K562 (cell line): ENCODE measurements at regions not wholly inside any gene's neighbourhood (a gene's known extent, or its start where the extent isn't known, plus 50 kb on each side); places are given as distances from the start of the nearest gene placed in this dataset.

Experiments
- ATAC-seq: fragments of 200-7000 bp; cut with Tn5 transposase; 3 replicates; pipeline ENCODE4 v1.9.1; 2020; ENCODE audit warnings: moderate library complexity
- BruUV-seq: library from RNA; stranded (reverse); fragments of 400-500 nt; replicated peaks from 2 replicates; lab custom pipeline; 2021; lab: Mats Ljungman, UMichigan
- CTCF ChIA-PET: fragments of 300-600 bp; formaldehyde crosslinking; extraction: SDS; loops from one replicate; lab custom pipeline; 2021; ENCODE audit warnings: low intra/inter-chr PET ratio; lab: Yijun Ruan, JAX
- POLR2A ChIA-PET: fragments of 300-600, 350-650 bp; sonication (Branson Sonifier 250); formaldehyde crosslinking; extraction: SDS; loops from one replicate; lab custom pipeline; 2021; ENCODE audit warnings: antibody characterized with exemption, inconsistent platforms; lab: Yijun Ruan, JAX
- DNase-seq, 4 experiments: peaks; one replicate each; pipeline versions ENCODE4 v3.0.0 to v3.0.0-alpha.2; 2011 to 2018; ENCODE audit warnings: low spot score in 3 of 4, mixed read lengths in 3 of 4; ENCODE audit errors: extremely low read depth in 1 of 4
- FAIRE-seq: peaks from 2 replicates; lab custom pipeline; 2011; peaks lifted over from hg19 to GRCh38; lab: Jason Lieb, UNC
- H2AFZ ChIP-seq: 2 replicates; pipeline ENCODE4 v1.6.0; 2011; ENCODE audit warnings: low read depth, low read length, control low read depth, inconsistent platforms
- H3K27ac ChIP-seq: fragments of 200-600 bp; 3 replicates; pipeline ENCODE4 v1.8.0; 2011; ENCODE audit warnings: low read depth, mild to moderate bottlenecking, control low read depth, inconsistent platforms, low read length, moderate library complexity, mixed read lengths; ENCODE audit errors: extremely low read depth
- H3K27me3 ChIP-seq, 2 experiments: fragments of 300-600 bp in 1 of 2; 2 replicates in 1 of 2; 3 replicates in 1 of 2; pipeline versions ENCODE4 v1.6.0 to v1.8.0; 2011; ENCODE audit warnings: inconsistent platforms in 2 of 2, low read length in 2 of 2, mild to moderate bottlenecking in 1 of 2, mixed read lengths in 1 of 2, moderate library complexity in 1 of 2; ENCODE audit not compliant: control insufficient read depth in 2 of 2, insufficient read depth in 2 of 2
- H3K36me3 ChIP-seq: fragments of 300-600 bp; 3 replicates; pipeline ENCODE4 v1.8.0; 2011; ENCODE audit warnings: mild to moderate bottlenecking, low read length, inconsistent platforms; ENCODE audit not compliant: control insufficient read depth, insufficient read depth
- H3K4me1 ChIP-seq, 2 experiments: fragments of 200-600 bp in 1 of 2; replicated peaks in 1 of 2; 2 replicates in 1 of 2; 3 replicates in 1 of 2; pipeline versions ENCODE4 v1.5.1 to v1.8.0; 2011; ENCODE audit warnings: inconsistent platforms in 2 of 2, low read length in 2 of 2, mild to moderate bottlenecking in 1 of 2, mixed read lengths in 1 of 2, moderate library complexity in 1 of 2; ENCODE audit not compliant: control insufficient read depth in 2 of 2, insufficient read depth in 2 of 2
- H3K4me2 ChIP-seq: 2 replicates; pipeline ENCODE4 v1.6.1; 2011; ENCODE audit warnings: low read length, control low read depth, inconsistent platforms, mixed read lengths; ENCODE audit not compliant: insufficient read depth
- H3K4me3 ChIP-seq: fragments of 200-600 bp; sonication (generic), shearing (Covaris generic); 2 replicates; pipeline ENCODE4 v1.5.1; 2016; ENCODE audit warnings: control low read depth, inconsistent platforms
- H3K79me2 ChIP-seq: fragments of 200-600 bp; 3 replicates; pipeline ENCODE4 v1.8.0; 2011; ENCODE audit warnings: low read length, inconsistent platforms; ENCODE audit not compliant: control insufficient read depth, insufficient read depth
- H3K9ac ChIP-seq, 2 experiments: 2 replicates each; pipeline versions ENCODE4 v1.6.0 to v1.6.1; 2011; ENCODE audit warnings: low read depth in 2 of 2, low read length in 2 of 2, control low read depth in 1 of 2, inconsistent platforms in 1 of 2, mild to moderate bottlenecking in 1 of 2, mixed read lengths in 1 of 2; ENCODE audit not compliant: insufficient read depth in 1 of 2
- H3K9me1 ChIP-seq: one replicate; pipeline ENCODE4 v1.6.0; 2011; ENCODE audit warnings: inconsistent platforms, mild to moderate bottlenecking, low read length, moderate library complexity; ENCODE audit not compliant: control insufficient read depth, insufficient read depth
- H3K9me3 ChIP-seq: replicated peaks from 2 replicates; pipeline ENCODE4 v1.5.1; 2011; ENCODE audit warnings: low read depth, low read length, inconsistent platforms; ENCODE audit not compliant: control insufficient read depth, insufficient read depth
- H4K20me1 ChIP-seq: replicated peaks from 2 replicates; pipeline ENCODE4 v1.6.1; 2011; ENCODE audit warnings: low read length, inconsistent platforms, mixed read lengths; ENCODE audit not compliant: control insufficient read depth, insufficient read depth
- BHLHE40 ChIP-seq: IDR thresholded peaks from 2 replicates; pipeline ENCODE4 v1.6.1; 2011; ENCODE audit warnings: low read length, improper control_type of control experiment
- CXXC5 ChIP-seq: fragments of 250-450 bp; sonication (Bioruptor Pico); IDR thresholded peaks from 2 replicates; pipeline ENCODE4 v1.8.0; 2022; ENCODE audit warnings: inconsistent platforms, mild to moderate bottlenecking, moderate library complexity
- FOXA3 ChIP-seq, 2 experiments: fragments of 450-650 bp in 1 of 2; sonication (generic) in 1 of 2; formaldehyde crosslinking; IDR thresholded peaks in 1 of 2; conservative IDR thresholded peaks in 1 of 2; 2 replicates each; pipeline versions ENCODE4 v1.4.0 to v1.8.0; 2020 to 2022; ENCODE audit warnings: mild to moderate bottlenecking in 2 of 2, missing genetic modification reagents in 1 of 2
- GTF2B ChIP-seq: IDR thresholded peaks from 2 replicates; pipeline ENCODE4 v1.6.1; 2011; ENCODE audit not compliant: insufficient read length; ENCODE audit errors: extremely low read depth
- HOXB6 ChIP-seq: fragments of 250-450 bp; sonication (Bioruptor Pico); IDR thresholded peaks from 2 replicates; pipeline ENCODE4 v1.5.1; 2022; ENCODE audit warnings: mild to moderate bottlenecking, borderline replicate concordance
- L3MBTL2 ChIP-seq: fragments of 450-650 bp; IDR thresholded peaks from 2 replicates; pipeline ENCODE4 v1.6.1; 2016; ENCODE audit warnings: mild to moderate bottlenecking, moderate library complexity
- MCM5 ChIP-seq: fragments of 450-650 bp; IDR thresholded peaks from 2 replicates; pipeline ENCODE4 v1.6.1; 2016; ENCODE audit warnings: low read depth
- NCOA1 ChIP-seq: fragments of 450-650 bp; IDR thresholded peaks from 2 replicates; pipeline ENCODE4 v1.6.1; 2016; ENCODE audit warnings: low read depth
- NUFIP1 ChIP-seq: fragments of 450-650 bp; IDR thresholded peaks from 2 replicates; pipeline ENCODE4 v1.6.1; 2018; ENCODE audit not compliant: partially characterized antibody
- PHF8 ChIP-seq: fragments of 200-600 bp; sonication (generic); IDR thresholded peaks from 2 replicates; pipeline ENCODE4 v1.6.1; 2012; ENCODE audit warnings: mixed run types, mild to moderate bottlenecking, inconsistent platforms, low read length, moderate library complexity, borderline replicate concordance
- PHTF2 ChIP-seq: fragments of 250-450 bp; sonication (Bioruptor Pico); IDR thresholded peaks from 2 replicates; pipeline ENCODE4 v1.5.0; 2021; ENCODE audit warnings: mild to moderate bottlenecking
- PRPF4 ChIP-seq: fragments of 200-400 bp; formaldehyde crosslinking; IDR thresholded peaks from one replicate; pipeline ENCODE4 v1.6.1; 2017; ENCODE audit warnings: low read length, low read depth, mild to moderate bottlenecking; ENCODE audit not compliant: insufficient read depth, poor library complexity, severe bottlenecking
- RHOXF2B ChIP-seq: fragments of 250-450 bp; sonication (Bioruptor Pico); conservative IDR thresholded peaks from 2 replicates; pipeline ENCODE4 v1.5.1; 2021
- RNF219 ChIP-seq: fragments of 250-450 bp; sonication (Bioruptor Pico); IDR thresholded peaks from 2 replicates; pipeline ENCODE4 v1.5.0; 2022; ENCODE audit warnings: mild to moderate bottlenecking
- SRSF3 ChIP-seq: fragments of 200-400 bp; formaldehyde crosslinking; IDR thresholded peaks from 2 replicates; pipeline ENCODE4 v1.6.1; 2016; ENCODE audit warnings: mild to moderate bottlenecking, low read length, moderate library complexity; ENCODE audit not compliant: insufficient read depth
- ZFP1 ChIP-seq: fragments of 450-650 bp; formaldehyde crosslinking; IDR thresholded peaks from 2 replicates; pipeline ENCODE4 v1.4.0; 2020; ENCODE audit warnings: mild to moderate bottlenecking, mixed read lengths
- ZNF212 ChIP-seq: fragments of 450-650 bp; formaldehyde crosslinking; IDR thresholded peaks from 2 replicates; pipeline ENCODE4 v1.4.0; 2020; ENCODE audit warnings: mild to moderate bottlenecking
- ZNF740 ChIP-seq, 3 experiments: fragments of 200-800 bp in 1 of 3; sonication (Bioruptor generic) in 1 of 3; sonication (generic) in 1 of 3; formaldehyde crosslinking in 1 of 3; IDR thresholded peaks; 2 replicates each; pipeline versions ENCODE4 v1.6.1 to v1.8.0; 2016 to 2022; ENCODE audit warnings: mild to moderate bottlenecking in 2 of 3, missing compliant biosample characterization in 2 of 3, missing genetic modification characterization in 2 of 3, missing genetic modification reagents in 1 of 3
- WGBS: fragments of 100-300 bp; shearing (Covaris generic); methylation state at CpG from one replicate; pipeline ENCODE4 v1.1.6; 2016; ENCODE audit warnings: low coverage, mixed read lengths; ENCODE audit not compliant: insufficient coverage; ENCODE audit errors: missing lambda C conversion rate; 5-methylcytosine and 5-hydroxymethylcytosine counted together
- in situ Hi-C: fragments of 300-500 bp; cut with MboI; formaldehyde crosslinking; loops from 4 replicates; pipeline ENCODE4 v1.15.0; 2018; ENCODE audit warnings: inconsistent platforms, mixed read lengths
- intact Hi-C: fragments of 100-400 bp; cut with micrococcal nuclease; formaldehyde crosslinking; loops from 2 replicates; pipeline ENCODE4 v1.14.2; 2022
- TF ChIP-seq, protein P1 (sequence below): sonication (generic); formaldehyde crosslinking; IDR thresholded peaks from 2 replicates; pipeline ENCODE4 v1.8.0; 2022; ENCODE audit warnings: missing genetic modification reagents, mild to moderate bottlenecking, moderate library complexity, borderline replicate concordance

DNA sequence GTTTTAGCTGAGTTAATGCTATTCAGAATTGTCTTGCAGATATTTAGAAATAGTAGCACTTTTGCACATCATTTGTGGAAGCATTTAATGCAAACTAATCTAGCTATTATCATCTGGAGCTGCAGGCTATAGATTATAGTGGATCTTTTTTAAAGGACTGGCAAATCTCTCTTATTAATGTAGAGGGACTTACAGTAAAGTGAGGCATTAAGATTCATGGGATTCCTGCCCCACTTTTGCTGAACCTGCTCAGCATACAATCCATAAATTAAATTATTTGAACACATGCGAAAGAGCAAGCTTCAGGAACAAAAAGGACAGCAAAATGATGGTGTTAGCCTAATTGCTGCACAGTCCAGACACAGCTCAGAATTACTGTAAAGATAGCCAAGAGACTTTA, 477.7 kb downstream of the DCDC2C start (continued):
- TF ChIP-seq BHLHE40: no peak
- no peak for TF ChIP-seq L3MBTL2
- TF ChIP-seq GTF2B: no peak
- no peak for TF ChIP-seq NUFIP1
- TF ChIP-seq RHOXF2B (CRISPR knock-in tag): no peak
- TF ChIP-seq MCM5: no peak
- TF ChIP-seq ZFP1: no peak
- no peak for TF ChIP-seq FOXA3 (CRISPR knock-in tag; conservative IDR thresholded peaks at IDR 0.05 in 1 of 2, IDR thresholded peaks at IDR 0.05 in 1 of 2)

DNA sequence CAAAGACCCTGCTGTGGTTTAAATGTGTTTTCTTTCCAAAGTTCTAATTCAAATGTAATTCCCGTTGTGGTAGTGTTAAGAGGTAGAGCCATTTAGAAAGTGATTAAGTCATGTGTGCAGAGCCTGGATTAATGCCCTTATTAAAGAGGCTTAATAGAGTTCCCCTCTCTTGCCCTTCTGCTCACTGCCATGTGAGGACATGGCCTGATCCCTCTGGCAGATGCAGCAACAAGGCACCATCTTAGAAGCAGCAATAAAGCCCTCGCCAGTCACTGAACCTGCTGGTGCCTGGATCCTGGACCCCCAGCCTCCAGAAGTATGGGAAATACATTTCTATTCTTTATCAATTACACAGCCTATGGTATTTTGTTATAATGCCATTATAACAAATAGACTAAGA, 485.2 kb downstream of the DCDC2C start:
- Histone ChIP-seq H2AFZ (no peak overlapping the region), H3K4me3 (no peak overlapping the region), H3K9me1 (no peaks in the 10 kb centered on the region), H3K4me2 (no peak overlapping the region), H3K9me3 (no peaks in the 10 kb centered on the region), H3K36me3 (no peaks in the 10 kb centered on the region), H3K9ac (no peak overlapping the region), H3K27ac (no peak overlapping the region), H4K20me1 (no peaks in the 10 kb centered on the region), H3K27me3 (no peaks in the 10 kb centered on the region), H3K79me2 (no peaks in the 10 kb centered on the region), H3K4me1 (no peaks in the 10 kb centered on the region)
- no TSS peak for BruUV-seq
- no peak for ATAC-seq
- ChIA-PET CTCF (no interaction called here), POLR2A (no interaction called here)
- intact Hi-C loops: no loop called here
- 0% methylated on average over 2 of the region's 2 CpGs for WGBS
- in situ Hi-C loops: no loop called here
- no peak for FAIRE-seq
- DNase-seq: no peak
- TF ChIP-seq PHF8 (no peak), SRSF3 (no peak), ZNF212 (CRISPR knock-in tag) (no peak), RNF219 (CRISPR knock-in tag) (no peak), PRPF4 (no peak), PHTF2 (no peak), NCOA1 (no peak), CXXC5 (CRISPR knock-in tag) (no peak), ZNF740 (CRISPR knock-in tag; IDR thresholded peaks at IDR 0.05) (no peak), ZNF740 (tag; IDR thresholded peaks at IDR 0.05) (no peak), HOXB6 (CRISPR knock-in tag) (no peak)
- TF ChIP-seq, protein P1, sequence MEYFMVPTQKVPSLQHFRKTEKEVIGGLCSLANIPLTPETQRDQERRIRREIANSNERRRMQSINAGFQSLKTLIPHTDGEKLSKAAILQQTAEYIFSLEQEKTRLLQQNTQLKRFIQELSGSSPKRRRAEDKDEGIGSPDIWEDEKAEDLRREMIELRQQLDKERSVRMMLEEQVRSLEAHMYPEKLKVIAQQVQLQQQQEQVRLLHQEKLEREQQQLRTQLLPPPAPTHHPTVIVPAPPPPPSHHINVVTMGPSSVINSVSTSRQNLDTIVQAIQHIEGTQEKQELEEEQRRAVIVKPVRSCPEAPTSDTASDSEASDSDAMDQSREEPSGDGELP (CRISPR knock-in tag): no peak
